ENCODE measurements at regions not wholly inside any gene's neighbourhood (a gene's known extent, or its start where the extent isn't known, plus 50 kb on each side); places are given as distances from the start of the nearest gene placed in this dataset.

DNA sequence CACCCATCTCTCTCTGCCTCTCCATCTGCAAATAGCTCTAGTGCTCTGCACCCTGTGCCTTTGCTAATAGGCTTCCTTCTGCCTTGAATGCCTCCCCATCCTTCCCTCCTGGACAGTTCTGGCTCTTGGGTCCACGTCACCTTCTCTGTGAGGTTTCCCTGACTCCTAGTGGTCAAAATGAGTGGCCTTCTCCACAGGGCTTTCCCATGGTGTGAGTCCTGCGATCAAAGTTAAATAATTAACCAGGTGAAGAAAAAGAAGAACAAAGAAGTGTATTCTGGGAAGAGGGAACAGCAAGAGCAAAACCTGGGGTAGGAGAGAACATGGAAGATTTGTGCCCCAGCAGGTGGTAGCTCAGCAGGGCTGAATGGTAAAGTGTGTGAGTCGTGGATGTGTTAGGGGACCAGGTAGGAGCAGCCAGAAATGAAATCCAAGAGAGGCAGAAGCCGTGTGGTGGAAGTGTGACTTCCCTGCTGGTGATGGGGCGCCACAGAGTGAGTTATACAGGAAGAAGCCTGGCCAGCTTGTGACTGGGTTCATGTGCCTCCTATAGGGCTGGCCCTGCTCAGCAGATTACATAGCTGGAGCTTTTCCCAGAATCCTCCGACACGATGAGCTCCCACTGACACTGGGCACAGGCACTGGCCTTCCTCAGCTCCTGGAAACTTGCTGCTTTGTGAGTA is 93.8 kb upstream of the LDAH start:
- H3K27me3 Mint-ChIP-seq (ENCODE audit: low read depth, unreplicated experiment), result peaks cover 55% of the 10 kb centered on the region
- Histone ChIP-seq H3K4me1 (ENCODE audit: insufficient read depth, low read length) (peaks cover 4% of the 10 kb centered on the region), H3K9me3 (ENCODE audit: insufficient read depth, low read depth, low read length) (no peaks in the 10 kb centered on the region), H3K4me2 (ENCODE audit: low read length) (no peak overlapping the region), H3K36me3 (ENCODE audit: insufficient read depth, low read length) (no peaks in the 10 kb centered on the region), H3K79me2 (ENCODE audit: insufficient read depth, low read length) (no peaks in the 10 kb centered on the region), H2AFZ (ENCODE audit: low read depth, low read length) (no peak overlapping the region), H3K4me3 (ENCODE audit: insufficient read depth, low read depth, low read length) (no peak overlapping the region), H3K27ac (ENCODE audit: low read depth, low read length) (no peak overlapping the region), H3K27me3 (ENCODE audit: insufficient read depth, low read length) (no peaks in the 10 kb centered on the region), H4K20me1 (ENCODE audit: insufficient read depth, low read length) (no peaks in the 10 kb centered on the region), H3K9ac (ENCODE audit: low read length) (no peak overlapping the region)
- H3K27ac Mint-ChIP-seq (ENCODE audit: unreplicated experiment), result no peak overlapping the region
- H3K36me3 Mint-ChIP-seq (ENCODE audit: low read depth, unreplicated experiment), result no peaks in the 10 kb centered on the region
- DNase-seq (ENCODE audit: low read depth), result peak; percentile 9
- H3K4me3 Mint-ChIP-seq (ENCODE audit: unreplicated experiment), result no peak overlapping the region
- peaks cover under 1% of the 10 kb centered on the region for H3K9me3 Mint-ChIP-seq (ENCODE audit: unreplicated experiment)
- TF ChIP-seq, protein P1, sequence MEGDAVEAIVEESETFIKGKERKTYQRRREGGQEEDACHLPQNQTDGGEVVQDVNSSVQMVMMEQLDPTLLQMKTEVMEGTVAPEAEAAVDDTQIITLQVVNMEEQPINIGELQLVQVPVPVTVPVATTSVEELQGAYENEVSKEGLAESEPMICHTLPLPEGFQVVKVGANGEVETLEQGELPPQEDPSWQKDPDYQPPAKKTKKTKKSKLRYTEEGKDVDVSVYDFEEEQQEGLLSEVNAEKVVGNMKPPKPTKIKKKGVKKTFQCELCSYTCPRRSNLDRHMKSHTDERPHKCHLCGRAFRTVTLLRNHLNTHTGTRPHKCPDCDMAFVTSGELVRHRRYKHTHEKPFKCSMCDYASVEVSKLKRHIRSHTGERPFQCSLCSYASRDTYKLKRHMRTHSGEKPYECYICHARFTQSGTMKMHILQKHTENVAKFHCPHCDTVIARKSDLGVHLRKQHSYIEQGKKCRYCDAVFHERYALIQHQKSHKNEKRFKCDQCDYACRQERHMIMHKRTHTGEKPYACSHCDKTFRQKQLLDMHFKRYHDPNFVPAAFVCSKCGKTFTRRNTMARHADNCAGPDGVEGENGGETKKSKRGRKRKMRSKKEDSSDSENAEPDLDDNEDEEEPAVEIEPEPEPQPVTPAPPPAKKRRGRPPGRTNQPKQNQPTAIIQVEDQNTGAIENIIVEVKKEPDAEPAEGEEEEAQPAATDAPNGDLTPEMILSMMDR (IDR thresholded peaks at IDR 0.05; ENCODE audit: insufficient read depth, low read depth, low read length), result no peak
- no peak for TF ChIP-seq EZH2 (IDR thresholded peaks at IDR 0.05; ENCODE audit: insufficient read depth, low read length)
- H3K4me1 Mint-ChIP-seq (ENCODE audit: low read depth, unreplicated experiment), result no peaks in the 10 kb centered on the region
- FAIRE-seq, result no peak

DNA sequence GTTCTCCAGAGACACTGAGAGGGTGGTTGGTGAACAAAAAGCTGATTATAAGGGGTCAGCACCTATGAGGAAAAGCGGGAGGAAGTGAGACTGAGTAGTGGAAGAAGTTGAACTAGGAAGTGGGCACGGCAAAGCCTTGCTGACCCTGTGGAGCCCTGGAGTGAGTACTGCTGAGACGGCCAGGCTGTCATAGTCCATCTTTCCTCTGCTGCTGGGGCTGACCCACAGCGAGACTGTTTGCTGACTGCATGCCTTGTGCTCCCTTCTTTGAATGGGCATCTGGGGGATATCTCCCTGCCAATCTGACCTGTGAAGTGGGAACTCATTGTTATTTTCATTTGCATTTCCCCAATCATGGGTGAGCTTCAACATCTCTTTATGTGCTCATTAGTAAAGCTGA is 92.4 kb upstream of the LDAH start:
- H3K27ac Mint-ChIP-seq (ENCODE audit: unreplicated experiment), result no peak overlapping the region
- H3K4me1 ChIP-seq (ENCODE audit: insufficient read depth, low read length), result peaks cover 4% of the 10 kb centered on the region
- FAIRE-seq, result no peak
- no peaks in the 10 kb centered on the region for H3K9me3 ChIP-seq (ENCODE audit: insufficient read depth, low read depth, low read length)
- TF ChIP-seq, protein P1 (IDR thresholded peaks at IDR 0.05; ENCODE audit: insufficient read depth, low read depth, low read length), result no peak
- TF ChIP-seq EZH2 (IDR thresholded peaks at IDR 0.05; ENCODE audit: insufficient read depth, low read length), result no peak
- no peaks in the 10 kb centered on the region for H3K36me3 ChIP-seq (ENCODE audit: insufficient read depth, low read length)
- H3K9me3 Mint-ChIP-seq (ENCODE audit: unreplicated experiment), result peaks cover 8% of the 10 kb centered on the region
- H3K36me3 Mint-ChIP-seq (ENCODE audit: low read depth, unreplicated experiment), result no peaks in the 10 kb centered on the region
- H3K27ac ChIP-seq (ENCODE audit: low read depth, low read length), result no peak overlapping the region
- DNase-seq (ENCODE audit: low read depth), result no peak
- no peaks in the 10 kb centered on the region for H3K4me1 Mint-ChIP-seq (ENCODE audit: low read depth, unreplicated experiment)
- H3K27me3 ChIP-seq (ENCODE audit: insufficient read depth, low read length), result no peaks in the 10 kb centered on the region
- H3K4me2 ChIP-seq (ENCODE audit: low read length), result no peak overlapping the region
- H4K20me1 ChIP-seq (ENCODE audit: insufficient read depth, low read length), result no peaks in the 10 kb centered on the region
- no peaks in the 10 kb centered on the region for H3K79me2 ChIP-seq (ENCODE audit: insufficient read depth, low read length)
- H3K4me3 ChIP-seq (ENCODE audit: insufficient read depth, low read depth, low read length), result no peak overlapping the region
- H3K4me3 Mint-ChIP-seq (ENCODE audit: unreplicated experiment), result no peak overlapping the region
- peaks cover 53% of the 10 kb centered on the region for H3K27me3 Mint-ChIP-seq (ENCODE audit: low read depth, unreplicated experiment)
- H2AFZ ChIP-seq (ENCODE audit: low read depth, low read length), result no peak overlapping the region
- no peak overlapping the region for H3K9ac ChIP-seq (ENCODE audit: low read length)

DNA sequence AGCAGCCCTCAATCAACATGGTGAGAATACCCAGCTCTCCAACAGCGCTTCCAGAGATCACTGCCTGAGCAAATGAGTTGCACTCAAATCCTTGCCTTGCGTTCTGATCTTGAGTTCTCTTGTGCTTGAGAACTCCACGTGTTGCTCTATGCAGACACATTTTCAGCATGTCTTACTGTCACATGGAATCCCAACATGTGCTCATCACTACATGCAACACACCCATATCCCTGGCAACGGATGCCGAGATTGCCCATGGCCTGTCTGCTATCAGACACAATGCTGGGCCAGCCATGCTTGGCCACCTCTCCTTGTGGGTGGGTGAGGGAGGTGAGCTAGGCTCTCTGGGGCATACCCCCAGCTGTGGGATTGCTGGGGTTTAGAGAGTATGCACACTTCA is 91.9 kb upstream of the LDAH start:
- H3K36me3 Mint-ChIP-seq (ENCODE audit: low read depth, unreplicated experiment), result no peaks in the 10 kb centered on the region
- peaks cover 4% of the 10 kb centered on the region for H3K4me1 ChIP-seq (ENCODE audit: insufficient read depth, low read length)
- H3K27ac Mint-ChIP-seq (ENCODE audit: unreplicated experiment), result no peak overlapping the region
- no peaks in the 10 kb centered on the region for H3K79me2 ChIP-seq (ENCODE audit: insufficient read depth, low read length)
- no peak overlapping the region for H3K4me2 ChIP-seq (ENCODE audit: low read length)
- H4K20me1 ChIP-seq (ENCODE audit: insufficient read depth, low read length), result no peaks in the 10 kb centered on the region
- H3K27me3 ChIP-seq (ENCODE audit: insufficient read depth, low read length), result no peaks in the 10 kb centered on the region
- no peak overlapping the region for H3K4me3 ChIP-seq (ENCODE audit: insufficient read depth, low read depth, low read length)
- H2AFZ ChIP-seq (ENCODE audit: low read depth, low read length), result no peak overlapping the region
- FAIRE-seq, result no peak
- no peak overlapping the region for H3K27ac ChIP-seq (ENCODE audit: low read depth, low read length)
- H3K4me3 Mint-ChIP-seq (ENCODE audit: unreplicated experiment), result no peak overlapping the region
- H3K9ac ChIP-seq (ENCODE audit: low read length), result no peak overlapping the region
- H3K36me3 ChIP-seq (ENCODE audit: insufficient read depth, low read length), result no peaks in the 10 kb centered on the region
- no peaks in the 10 kb centered on the region for H3K4me1 Mint-ChIP-seq (ENCODE audit: low read depth, unreplicated experiment)
- peaks cover 8% of the 10 kb centered on the region for H3K9me3 Mint-ChIP-seq (ENCODE audit: unreplicated experiment)
- H3K27me3 Mint-ChIP-seq (ENCODE audit: low read depth, unreplicated experiment), result peaks cover 54% of the 10 kb centered on the region
- TF ChIP-seq, protein P1 (IDR thresholded peaks at IDR 0.05; ENCODE audit: insufficient read depth, low read depth, low read length), result no peak
- TF ChIP-seq EZH2 (IDR thresholded peaks at IDR 0.05; ENCODE audit: insufficient read depth, low read length), result no peak
- no peaks in the 10 kb centered on the region for H3K9me3 ChIP-seq (ENCODE audit: insufficient read depth, low read depth, low read length)
- no peak for DNase-seq (ENCODE audit: low read depth)

Measured in astrocyte (in vitro differentiated cells and primary cell).